BLaER1 treated with 17β-estradiol and CSF1 and Interleukin-3, amounts not matched to agents 10 nM and 100 nM (cell line): ENCODE measurements at regions not wholly inside any gene's neighbourhood (a gene's known extent, or its start where the extent isn't known, plus 50 kb on each side); places are given as distances from the start of the nearest gene placed in this dataset.
A peak's percentile ranks its signal among the peaks of the same experiment; 100 is the strongest.

Experiments used
- H3K27ac ChIP-seq, 11 experiments: shearing (Covaris generic); formaldehyde crosslinking; 2 replicates each; pipeline ENCODE4 v1.8.1; 2022
- H3K27me3 ChIP-seq, 11 experiments: shearing (Covaris generic); formaldehyde crosslinking; 2 replicates each; pipeline ENCODE4 v1.8.1; 2022
- H3K36me3 ChIP-seq, 11 experiments: shearing (Covaris generic); formaldehyde crosslinking; 2 replicates each; pipeline ENCODE4 v1.8.1; 2022
- H3K4me1 ChIP-seq, 10 experiments: shearing (Covaris generic); formaldehyde crosslinking; 2 replicates each; pipeline ENCODE4 v1.8.1; 2022
- H3K4me2 ChIP-seq, 11 experiments: shearing (Covaris generic); formaldehyde crosslinking; 2 replicates each; pipeline ENCODE4 v1.8.1; 2022
- H3K4me3 ChIP-seq, 10 experiments: shearing (Covaris generic); formaldehyde crosslinking; 2 replicates each; pipeline ENCODE4 v1.8.1; 2022
- H3K9ac ChIP-seq, 11 experiments: shearing (Covaris generic); formaldehyde crosslinking; 2 replicates each; pipeline ENCODE4 v1.8.1; 2022
- H3K9me3 ChIP-seq, 11 experiments: shearing (Covaris generic); formaldehyde crosslinking; replicated peaks in 1 of 11; 2 replicates each; pipeline ENCODE4 v1.8.1; 2022
- H4K20me1 ChIP-seq, 11 experiments: shearing (Covaris generic); formaldehyde crosslinking; 2 replicates each; pipeline ENCODE4 v1.8.1; 2022
- Cebpa-rat ChIP-seq, 11 experiments: shearing (Covaris generic); IDR thresholded peaks; 2 replicates each; pipeline ENCODE4 v1.8.1; 2022

DNA sequence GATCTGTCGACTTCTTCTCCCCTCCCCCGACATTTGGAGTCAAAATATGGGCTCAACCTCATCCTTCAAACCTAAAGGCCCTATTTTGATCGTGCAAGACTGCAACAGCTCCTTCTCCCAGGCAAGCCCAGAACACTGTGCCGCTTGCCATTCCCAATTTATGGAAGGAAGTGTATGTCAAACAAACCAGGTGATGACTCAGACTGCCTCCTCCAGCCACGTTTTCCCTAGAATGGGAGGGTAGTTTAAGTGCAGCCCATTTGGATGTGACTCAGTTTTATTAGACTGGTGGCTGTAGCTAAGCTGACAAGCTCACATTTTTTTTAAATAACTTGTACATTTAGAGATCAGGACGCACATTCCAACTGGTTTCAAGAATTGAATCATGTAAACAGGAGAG, 570.4 kb upstream of the DIPK2B start:
- Histone ChIP-seq H3K4me3 (peak overlapping the region; percentile 52 to 77 (median 64); a peak in 18 of 20 replicates), H3K36me3 (peaks cover 0 to 22% (median 0%) of the 10 kb centered on the region in 11 experiments; a peak in 8 of 22 replicates), H3K27me3 (peaks cover 0 to 10% (median 0%) of the 10 kb centered on the region in 11 experiments; a peak in 2 of 22 replicates), H4K20me1 (peaks cover 0 to 2% (median 0%) of the 10 kb centered on the region in 11 experiments; a peak in 2 of 22 replicates), H3K4me2 (peak overlapping the region; percentile 62 to 86 (median 77)), H3K9ac (peak overlapping the region in 10 of 11 experiments; percentile 65 to 88 (median 84); a peak in 20 of 22 replicates), H3K9me3 (no peaks in the 10 kb centered on the region), H3K27ac (peak overlapping the region in 10 of 11 experiments; percentile 53 to 99 (median 84); a peak in 19 of 22 replicates), H3K4me1 (peaks cover 31 to 62% (median 38%) of the 10 kb centered on the region in 10 experiments)
- no peak for TF ChIP-seq Cebpa-rat (IDR thresholded peaks at IDR 0.05)

DNA sequence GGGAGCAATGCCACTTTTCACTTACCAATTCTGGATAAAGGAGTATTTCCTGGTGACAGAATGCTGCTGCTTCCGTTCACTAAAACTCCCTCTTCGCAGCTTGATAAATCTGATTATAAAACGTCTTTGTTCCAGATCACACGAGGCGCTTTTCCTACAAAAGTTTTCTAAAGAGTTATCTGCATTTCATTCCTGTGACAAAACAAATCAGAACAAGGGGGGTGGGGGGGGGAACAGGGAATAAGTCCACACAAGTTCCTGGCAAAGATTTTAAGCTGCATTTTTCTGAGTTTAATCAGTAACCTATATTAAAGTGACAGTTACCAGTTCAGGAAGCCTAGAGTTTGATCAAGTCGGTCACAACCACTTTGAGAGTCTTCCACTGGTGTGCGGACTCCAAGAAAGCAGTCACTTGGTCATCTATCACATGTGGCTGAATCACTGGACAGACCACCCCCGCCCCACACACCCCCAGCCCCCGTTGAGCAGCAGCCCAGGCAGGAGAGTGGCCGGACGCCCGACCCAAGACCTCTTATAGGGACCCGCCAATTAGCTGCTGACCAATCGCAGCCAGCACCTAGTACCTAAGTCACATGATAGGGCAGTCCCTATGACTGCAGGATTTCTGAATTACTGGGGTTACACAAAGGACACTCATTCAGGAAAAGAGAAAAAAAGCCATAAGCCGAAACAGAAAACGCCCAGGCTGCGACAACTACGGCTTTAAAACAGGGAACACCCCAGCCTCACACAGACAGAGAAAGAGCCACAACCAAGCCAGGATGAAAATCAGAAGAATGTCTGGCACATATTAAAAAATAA, 569.3 kb upstream of the DIPK2B start:
- Histone ChIP-seq H3K4me3 (peak overlapping the region; percentile 52 to 77 (median 69)), H3K36me3 (peaks cover 0 to 34% (median 8%) of the 10 kb centered on the region in 11 experiments; a peak in 11 of 22 replicates), H3K27ac (peak overlapping the region; percentile 33 to 99 (median 85); a peak in 21 of 22 replicates), H3K9me3 (no peaks in the 10 kb centered on the region), H3K4me2 (peak overlapping the region; percentile 62 to 86 (median 77)), H3K9ac (peak overlapping the region; percentile 69 to 88 (median 84)), H3K4me1 (peaks cover 33 to 62% (median 41%) of the 10 kb centered on the region in 10 experiments), H3K27me3 (peaks cover 0 to 10% (median 0%) of the 10 kb centered on the region in 11 experiments; a peak in 2 of 22 replicates), H4K20me1 (peaks cover 0 to 10% (median 0%) of the 10 kb centered on the region in 11 experiments; a peak in 4 of 22 replicates)
- TF ChIP-seq Cebpa-rat (IDR thresholded peaks at IDR 0.05): no peak

DNA sequence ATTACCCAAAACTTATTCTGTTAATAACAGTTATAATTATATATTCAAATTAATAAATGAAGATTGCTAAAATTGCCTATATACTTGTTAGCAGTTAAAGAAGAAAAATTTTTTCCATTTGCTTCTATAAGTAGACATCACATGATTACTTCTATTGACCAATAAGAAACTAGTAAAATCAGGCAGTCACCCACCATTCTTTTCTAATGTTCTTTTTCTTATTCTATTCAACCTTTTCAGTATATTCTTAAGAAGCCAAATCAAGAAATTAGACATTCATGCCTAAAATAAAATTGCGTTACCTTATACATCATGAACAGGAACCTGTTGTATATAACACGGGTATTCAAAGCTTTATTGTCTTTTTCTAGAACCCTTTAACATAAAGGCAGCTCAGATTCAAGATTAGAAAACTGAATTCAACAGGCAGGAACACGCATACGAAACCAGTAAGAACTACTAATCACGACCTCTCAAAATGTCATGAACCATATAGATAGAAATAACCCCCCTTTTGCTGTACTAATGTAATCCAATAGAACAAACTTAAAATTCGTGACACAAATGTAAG, 568.1 kb upstream of the DIPK2B start:
- Histone ChIP-seq H3K4me2 (peak overlapping the region in 9 of 11 experiments; percentile 8 to 78 (median 43); a peak in 13 of 22 replicates), H4K20me1 (peaks cover 0 to 10% (median 0%) of the 10 kb centered on the region in 11 experiments; a peak in 4 of 22 replicates), H3K27me3 (peaks cover 0 to 10% (median 0%) of the 10 kb centered on the region in 11 experiments; a peak in 2 of 22 replicates), H3K4me1 (peaks cover 32 to 56% (median 47%) of the 10 kb centered on the region in 10 experiments), H3K4me3 (peak overlapping the region; percentile 52 to 77 (median 69)), H3K9me3 (no peaks in the 10 kb centered on the region), H3K9ac (peak overlapping the region; percentile 69 to 88 (median 84)), H3K27ac (peak overlapping the region; percentile 33 to 99 (median 85); a peak in 21 of 22 replicates), H3K36me3 (peaks cover 0 to 43% (median 12%) of the 10 kb centered on the region in 11 experiments; a peak in 11 of 22 replicates)
- no peak for TF ChIP-seq Cebpa-rat (IDR thresholded peaks at IDR 0.05)

DNA sequence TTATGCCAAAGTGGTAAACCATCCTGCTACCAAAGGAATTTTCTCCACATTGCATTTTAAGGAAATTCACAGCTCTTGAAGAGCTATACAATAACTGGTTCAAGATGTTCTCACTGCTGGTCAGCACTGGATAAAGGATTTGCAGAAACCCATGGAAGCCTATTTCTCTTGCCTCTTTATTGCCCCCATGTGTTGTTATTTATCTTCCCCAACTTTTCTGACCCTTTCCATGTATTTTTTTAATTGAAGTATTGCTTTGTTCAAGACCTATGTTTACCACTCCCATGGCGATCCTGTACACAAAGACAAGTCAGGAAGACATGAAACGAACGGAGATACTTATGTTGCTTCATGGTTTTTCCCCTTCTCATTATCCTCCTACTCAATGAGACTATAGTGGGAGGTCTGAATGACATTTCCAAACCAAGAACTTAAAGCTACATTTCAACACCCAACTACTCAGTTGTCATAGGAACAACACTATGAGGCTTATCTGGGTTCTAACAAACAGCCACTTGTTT, 566.4 kb upstream of the DIPK2B start:
- Histone ChIP-seq H3K9ac (peak overlapping the region; percentile 57 to 88 (median 84)), H3K9me3 (no peaks in the 10 kb centered on the region), H4K20me1 (peaks cover 0 to 10% (median 0%) of the 10 kb centered on the region in 11 experiments; a peak in 5 of 22 replicates), H3K36me3 (peaks cover 0 to 58% (median 17%) of the 10 kb centered on the region in 11 experiments; a peak in 13 of 22 replicates), H3K4me2 (peak overlapping the region; percentile 74 to 91 (median 80)), H3K4me3 (peak overlapping the region; percentile 52 to 77 (median 69)), H3K4me1 (peaks cover 32 to 57% (median 48%) of the 10 kb centered on the region in 10 experiments), H3K27me3 (peaks cover 0 to 15% (median 0%) of the 10 kb centered on the region in 11 experiments; a peak in 2 of 22 replicates), H3K27ac (peak overlapping the region; percentile 9 to 99 (median 85); a peak in 21 of 22 replicates)
- no peak for TF ChIP-seq Cebpa-rat (IDR thresholded peaks at IDR 0.05)

- TF ChIP-seq Cebpa-rat (IDR thresholded peaks at IDR 0.05): no peak
- Histone ChIP-seq H3K27ac (peak overlapping the region in 10 of 11 experiments; percentile 70 to 99 (median 86); a peak in 20 of 22 replicates), H3K4me2 (peak overlapping the region; percentile 74 to 91 (median 80)), H3K36me3 (peaks cover 0 to 71% (median 23%) of the 10 kb centered on the region in 11 experiments; a peak in 13 of 22 replicates), H3K27me3 (peaks cover 0 to 25% (median 0%) of the 10 kb centered on the region in 11 experiments; a peak in 2 of 22 replicates), H3K4me3 (peak overlapping the region; percentile 52 to 77 (median 69); a peak in 19 of 20 replicates), H4K20me1 (peaks cover 0 to 10% (median 0%) of the 10 kb centered on the region in 11 experiments; a peak in 5 of 22 replicates), H3K9ac (peak overlapping the region in 10 of 11 experiments; percentile 53 to 88 (median 84); a peak in 20 of 22 replicates), H3K4me1 (peaks cover 32 to 57% (median 48%) of the 10 kb centered on the region in 10 experiments), H3K9me3 (no peaks in the 10 kb centered on the region)
Observed at GRCh38 chrX:45765767-45766166, 565.1 kb upstream of the DIPK2B start.

DNA sequence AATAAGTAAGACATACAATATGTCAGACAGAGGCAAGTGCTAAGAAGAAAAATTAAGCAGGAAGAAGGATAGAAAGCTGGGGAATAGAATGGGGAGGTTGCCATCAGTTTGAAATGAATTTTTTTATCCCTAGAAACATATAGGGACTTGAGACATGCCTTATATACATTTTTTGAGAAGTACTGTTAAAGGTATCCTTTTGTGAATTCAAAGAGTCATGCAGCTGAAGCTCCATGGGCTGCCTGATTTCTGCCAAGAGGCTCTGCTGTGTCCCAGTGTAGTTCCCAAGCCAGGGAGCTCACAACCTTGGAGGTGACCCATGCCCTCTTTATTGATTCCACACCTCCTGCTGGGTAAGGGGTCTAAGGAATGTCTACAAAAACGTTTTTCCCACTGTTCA, 564.6 kb upstream of the DIPK2B start:
- no peak for TF ChIP-seq Cebpa-rat (IDR thresholded peaks at IDR 0.05)
- Histone ChIP-seq H3K9ac (peak overlapping the region in 10 of 11 experiments; percentile 53 to 88 (median 84); a peak in 20 of 22 replicates), H3K9me3 (no peaks in the 10 kb centered on the region), H3K27ac (peak overlapping the region in 10 of 11 experiments; percentile 70 to 99 (median 86); a peak in 19 of 22 replicates), H3K4me3 (peak overlapping the region; percentile 52 to 77 (median 69); a peak in 19 of 20 replicates), H3K4me2 (peak overlapping the region; percentile 74 to 91 (median 80)), H3K4me1 (peaks cover 36 to 60% (median 50%) of the 10 kb centered on the region in 10 experiments), H3K27me3 (peaks cover 0 to 25% (median 0%) of the 10 kb centered on the region in 11 experiments; a peak in 2 of 22 replicates), H4K20me1 (peaks cover 0 to 10% (median 0%) of the 10 kb centered on the region in 11 experiments; a peak in 5 of 22 replicates), H3K36me3 (peaks cover 0 to 75% (median 26%) of the 10 kb centered on the region in 11 experiments; a peak in 13 of 22 replicates)

DNA sequence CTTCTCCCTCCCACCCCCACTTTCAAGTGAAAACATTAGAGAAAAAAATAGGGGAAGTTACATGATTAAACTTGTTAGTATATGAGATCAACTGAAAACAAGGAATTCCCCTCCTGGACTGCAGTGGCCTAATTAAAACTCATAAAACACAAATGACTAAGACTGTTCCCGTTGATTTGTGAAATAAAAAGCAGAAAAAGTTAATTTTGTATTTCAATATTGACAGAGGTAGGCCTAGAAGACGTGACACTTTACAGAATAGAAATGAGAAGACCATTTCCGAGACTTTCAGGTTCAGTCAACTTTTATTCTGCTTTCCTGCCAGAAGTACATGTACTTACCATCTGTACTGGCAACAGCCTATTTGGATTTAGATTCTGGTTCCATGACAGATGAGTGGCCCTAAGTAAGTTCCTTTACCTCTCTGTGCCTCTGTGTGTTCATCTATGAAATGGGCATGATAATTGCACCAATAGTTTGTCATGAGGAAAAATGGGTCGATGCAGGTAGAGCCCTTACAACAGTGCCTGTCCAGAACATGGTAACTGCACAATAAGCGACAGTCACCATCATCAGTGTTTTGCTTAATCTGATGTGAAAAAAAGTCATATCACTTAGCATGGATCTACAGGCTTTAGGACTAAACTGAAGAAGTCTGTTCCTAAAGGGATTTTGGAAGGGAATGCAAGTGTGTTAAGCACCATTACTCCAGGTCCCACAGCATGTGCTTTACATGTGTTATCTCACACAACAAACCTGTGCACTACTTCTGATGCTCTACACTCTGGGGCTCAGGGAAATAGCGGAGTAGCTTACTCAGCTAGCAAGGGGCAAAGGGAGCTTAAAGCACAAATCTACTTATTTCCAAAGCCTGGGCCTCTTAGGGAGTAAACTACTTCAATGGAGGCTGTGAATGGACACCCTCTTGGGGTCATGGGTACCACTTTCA, 562.3 kb upstream of the DIPK2B start:
- Histone ChIP-seq H3K9me3 (no peaks in the 10 kb centered on the region), H3K27ac (peak overlapping the region in 10 of 11 experiments; percentile 39 to 99 (median 96); a peak in 20 of 22 replicates), H3K36me3 (peaks cover 0 to 78% (median 26%) of the 10 kb centered on the region in 11 experiments; a peak in 13 of 22 replicates), H3K4me1 (peaks cover 60 to 82% (median 71%) of the 10 kb centered on the region in 10 experiments), H3K4me2 (peak overlapping the region; percentile 36 to 95 (median 89)), H3K4me3 (peak overlapping the region in 8 of 10 experiments; percentile 8 to 54 (median 46); a peak in 13 of 20 replicates), H4K20me1 (peaks cover 0 to 10% (median 3%) of the 10 kb centered on the region in 11 experiments; a peak in 7 of 22 replicates), H3K9ac (peak overlapping the region in 9 of 11 experiments; percentile 45 to 92 (median 82); a peak in 17 of 22 replicates), H3K27me3 (peaks cover 0 to 25% (median 0%) of the 10 kb centered on the region in 11 experiments; a peak in 2 of 22 replicates)
- no peak for TF ChIP-seq Cebpa-rat (IDR thresholded peaks at IDR 0.05)
